ENCODE measurements at regions not wholly inside any gene's neighbourhood (a gene's known extent, or its start where the extent isn't known, plus 50 kb on each side); places are given as distances from the start of the nearest gene placed in this dataset.

DNA sequence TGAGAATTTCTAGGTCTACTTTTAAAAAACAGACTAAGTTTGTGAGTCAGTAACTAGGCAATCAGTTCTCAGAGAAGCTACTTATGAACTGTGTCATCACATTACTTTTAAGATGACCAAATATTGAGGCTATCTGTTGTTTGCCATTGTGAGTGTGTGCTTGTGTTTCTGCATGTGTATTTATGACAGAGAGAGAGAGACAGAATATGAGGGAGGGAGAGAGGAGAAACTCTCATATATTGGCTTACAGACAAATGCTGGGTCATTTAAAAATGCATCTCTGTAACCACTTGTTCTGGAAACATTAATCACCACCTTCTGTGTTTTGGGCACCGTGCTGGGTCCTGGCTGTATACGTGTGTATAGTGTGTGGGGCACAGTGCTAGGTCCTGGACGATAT lies 161.5 kb upstream of the FRMD6 start:
- no peak for DNase-seq (ENCODE audit: extremely low spot score)
- Histone ChIP-seq H3K4me1 (ENCODE audit: insufficient read depth) (no peaks in the 10 kb centered on the region), H3K27ac (ENCODE audit: low read depth) (no peak overlapping the region), H3K36me3 (ENCODE audit: insufficient read depth) (no peaks in the 10 kb centered on the region), H3K4me3 (ENCODE audit: low read depth, low read length) (peak overlapping the region; percentile 15)
- WGBS: 52% methylated on average over 3 of the region's 3 CpGs

DNA sequence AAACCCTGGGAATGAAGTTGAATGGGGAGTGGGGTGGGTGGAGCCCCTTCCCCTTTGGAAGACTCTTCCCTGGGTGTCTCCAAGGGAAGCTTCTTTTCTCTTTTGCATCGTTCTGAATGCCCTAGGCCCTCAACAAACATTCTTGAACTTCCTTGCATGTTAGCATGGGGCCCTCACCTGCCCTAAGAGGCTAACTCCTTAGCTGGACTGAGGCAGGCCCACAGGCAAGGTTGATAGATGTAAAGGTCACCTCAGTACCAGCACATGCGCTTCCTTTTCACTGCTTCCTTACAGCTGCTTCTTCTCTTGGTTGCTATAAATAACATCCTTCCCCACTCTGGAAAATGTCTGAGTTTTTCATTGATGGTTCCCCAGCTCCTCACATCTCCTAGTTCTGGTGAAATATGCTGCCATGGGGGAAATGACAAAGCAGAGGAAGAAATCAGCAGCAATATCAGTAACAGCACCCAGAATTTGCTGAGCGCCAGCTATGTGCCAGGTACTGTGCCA lies 160.6 kb upstream of the FRMD6 start:
- H3K27ac ChIP-seq (ENCODE audit: low read depth): peak overlapping the region; percentile 54
- no peak overlapping the region for H3K4me3 ChIP-seq (ENCODE audit: low read depth, low read length)
- WGBS: 65% methylated on average over 3 of the region's 3 CpGs
- no peaks in the 10 kb centered on the region for H3K4me1 ChIP-seq (ENCODE audit: insufficient read depth)
- H3K36me3 ChIP-seq (ENCODE audit: insufficient read depth): no peaks in the 10 kb centered on the region
- DNase-seq (ENCODE audit: extremely low spot score): no peak

DNA sequence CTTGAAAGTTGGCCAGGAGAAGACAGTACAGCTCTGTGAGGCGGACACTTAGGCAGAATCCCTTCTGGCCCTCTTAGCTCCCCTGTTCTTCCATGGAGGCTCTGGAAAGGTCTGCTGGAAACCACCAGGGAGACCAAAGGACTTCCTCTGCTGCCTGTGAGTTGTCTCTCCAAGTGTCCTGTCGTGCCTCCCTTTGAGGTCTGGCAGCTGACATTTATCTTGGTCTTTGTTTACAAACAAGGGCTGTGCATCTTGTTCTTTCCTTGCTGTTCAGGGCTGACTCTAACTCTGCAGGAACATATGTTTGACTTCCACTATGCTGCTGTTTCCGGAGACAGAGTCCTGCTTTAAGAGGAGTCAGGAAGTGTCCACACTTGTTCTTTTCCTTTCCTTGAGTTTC lies 159.9 kb upstream of the FRMD6 start:
- no peaks in the 10 kb centered on the region for H3K4me1 ChIP-seq (ENCODE audit: insufficient read depth)
- 60% methylated on average over 3 of the region's 3 CpGs for WGBS
- H3K4me3 ChIP-seq (ENCODE audit: low read depth, low read length): no peak overlapping the region
- DNase-seq (ENCODE audit: extremely low spot score): no peak
- no peak overlapping the region for H3K27ac ChIP-seq (ENCODE audit: low read depth)
- H3K36me3 ChIP-seq (ENCODE audit: insufficient read depth): no peaks in the 10 kb centered on the region

DNA sequence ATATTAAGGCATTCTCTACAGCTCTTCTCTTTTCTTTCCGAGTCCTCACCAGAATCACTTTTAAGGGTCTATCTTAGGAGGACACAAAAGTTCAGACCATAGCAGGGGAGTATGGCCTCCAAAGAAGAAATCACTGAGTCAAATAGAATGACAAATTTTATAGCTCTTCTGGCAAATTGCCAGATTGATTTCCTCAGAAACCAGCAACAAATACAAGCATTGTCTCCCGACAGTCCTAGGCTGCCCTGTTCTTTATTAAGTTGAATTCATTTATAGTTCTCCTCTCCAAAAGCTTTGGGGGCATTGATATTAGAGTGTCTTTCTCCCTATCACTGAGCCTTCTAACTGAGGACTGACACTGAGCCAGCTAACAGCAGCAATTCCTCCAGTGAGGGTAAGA lies 156.4 kb upstream of the FRMD6 start:
- no peaks in the 10 kb centered on the region for H3K36me3 ChIP-seq (ENCODE audit: insufficient read depth)
- no peaks in the 10 kb centered on the region for H3K4me1 ChIP-seq (ENCODE audit: insufficient read depth)
- no peak overlapping the region for H3K4me3 ChIP-seq (ENCODE audit: low read depth, low read length)
- no peak for DNase-seq (ENCODE audit: extremely low spot score)
- 84% methylated on average over 2 of the region's 2 CpGs for WGBS
- H3K27ac ChIP-seq (ENCODE audit: low read depth): no peak overlapping the region

DNA sequence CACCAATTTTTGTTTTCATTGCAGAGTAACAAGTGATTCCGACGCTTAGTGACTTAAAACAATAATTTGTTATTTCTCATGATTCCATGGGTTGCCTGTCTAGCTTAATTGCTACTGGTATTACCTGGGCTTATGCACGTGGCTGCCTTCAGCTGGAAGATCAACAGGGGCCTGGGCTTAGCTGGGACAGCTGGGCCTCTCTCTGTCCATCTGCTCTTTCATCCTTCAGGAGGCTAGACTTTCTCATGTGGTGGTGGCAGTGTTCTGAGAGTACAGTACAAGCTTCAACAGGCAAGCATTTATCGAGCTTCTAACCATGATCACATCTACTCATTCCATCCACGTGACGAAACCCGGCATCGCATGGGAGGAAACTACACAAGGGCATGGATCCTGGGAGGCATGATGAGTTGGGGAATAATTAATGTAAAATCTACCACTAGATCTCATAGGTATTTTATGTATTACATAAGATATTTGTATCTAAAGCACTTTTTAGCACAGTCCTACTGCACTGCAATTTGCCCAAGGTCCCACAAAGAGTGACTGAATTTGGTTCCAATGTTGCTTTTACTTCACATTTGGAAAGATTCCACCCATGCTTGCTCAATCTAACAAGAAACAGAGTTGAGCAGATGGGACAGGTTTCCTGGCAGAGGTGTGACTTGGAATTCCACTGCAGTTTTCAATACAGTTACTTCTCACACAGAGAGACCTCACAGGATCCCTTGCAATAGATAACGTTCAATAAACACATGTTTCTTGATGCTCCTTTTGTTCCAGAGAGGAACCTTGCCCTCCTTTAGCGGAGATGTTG lies 153.1 kb upstream of the FRMD6 start:
- Histone ChIP-seq H3K36me3 (ENCODE audit: insufficient read depth) (peaks cover 1% of the 10 kb centered on the region), H3K4me1 (ENCODE audit: insufficient read depth) (no peaks in the 10 kb centered on the region), H3K27ac (ENCODE audit: low read depth) (no peak overlapping the region), H3K4me3 (ENCODE audit: low read depth, low read length) (no peak overlapping the region)
- WGBS: 87% methylated on average over 10 of the region's 10 CpGs
- DNase-seq (ENCODE audit: extremely low spot score): no peak

DNA sequence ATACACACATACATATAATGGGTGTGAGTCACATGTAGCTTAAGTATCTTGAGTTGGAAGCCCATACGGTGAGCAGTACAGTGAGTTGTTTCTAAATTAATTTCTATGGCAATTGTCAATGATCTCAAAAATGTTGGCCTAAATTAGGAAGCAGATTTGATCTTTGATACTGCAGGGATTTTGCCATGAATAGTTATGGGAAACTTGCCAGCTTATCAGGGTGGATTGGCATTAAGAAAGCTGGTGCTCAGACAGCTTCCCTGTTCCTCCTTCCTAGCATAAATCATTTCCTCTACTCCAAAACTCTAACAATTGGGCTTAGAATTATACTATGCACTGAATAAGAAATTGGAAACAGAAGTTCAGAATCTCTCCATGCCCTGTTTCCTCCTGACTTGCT lies 150.9 kb upstream of the FRMD6 start:
- WGBS: 72% methylated on average over 1 of the region's 1 CpG
- DNase-seq (ENCODE audit: extremely low spot score): no peak
- H3K36me3 ChIP-seq (ENCODE audit: insufficient read depth): peaks cover 1% of the 10 kb centered on the region
- no peaks in the 10 kb centered on the region for H3K4me1 ChIP-seq (ENCODE audit: insufficient read depth)
- H3K27ac ChIP-seq (ENCODE audit: low read depth): no peak overlapping the region
- no peak overlapping the region for H3K4me3 ChIP-seq (ENCODE audit: low read depth, low read length)

DNA sequence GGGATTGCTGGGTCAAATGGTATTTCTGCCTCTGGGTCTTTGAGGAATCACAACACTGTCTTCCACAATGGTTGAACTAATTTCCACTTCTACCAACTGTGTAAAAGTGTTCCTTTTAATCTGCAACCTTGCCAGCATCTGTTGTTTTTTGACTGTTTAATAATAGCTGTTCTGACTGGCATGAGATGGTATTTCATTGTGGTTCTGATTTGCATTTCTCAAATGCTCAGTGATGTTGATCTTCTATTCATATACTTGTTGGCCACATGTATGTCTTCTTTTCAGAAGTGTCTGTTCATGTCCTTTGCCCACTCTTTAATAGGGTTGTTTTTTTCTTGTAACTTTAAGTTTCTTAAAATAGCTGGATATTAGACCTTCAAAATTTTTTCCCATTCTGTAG lies 150.0 kb upstream of the FRMD6 start:
- Histone ChIP-seq H3K4me1 (ENCODE audit: insufficient read depth) (no peaks in the 10 kb centered on the region), H3K4me3 (ENCODE audit: low read depth, low read length) (no peak overlapping the region), H3K36me3 (ENCODE audit: insufficient read depth) (peaks cover 1% of the 10 kb centered on the region), H3K27ac (ENCODE audit: low read depth) (no peak overlapping the region)
- no peak for DNase-seq (ENCODE audit: extremely low spot score)

DNA sequence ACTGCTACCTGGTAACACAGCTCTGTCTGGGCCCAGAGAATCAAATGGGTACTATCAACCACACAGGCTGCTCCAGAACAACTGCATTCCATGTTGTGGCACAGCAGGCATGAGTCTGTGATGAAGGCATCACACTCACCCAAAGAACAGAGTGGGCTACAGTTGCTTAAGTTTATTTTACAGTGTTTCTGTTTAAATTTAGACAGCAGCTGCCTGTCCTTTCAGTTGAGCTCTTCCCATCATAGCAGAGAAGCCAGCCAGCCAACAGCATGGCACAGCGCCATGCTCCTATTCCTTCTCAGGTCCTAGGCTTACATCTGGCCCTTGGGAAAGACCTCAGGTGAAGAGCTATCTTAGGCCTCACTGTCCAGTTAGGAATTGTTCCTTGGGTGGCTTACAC lies 147.0 kb upstream of the FRMD6 start:
- WGBS: 91% methylated on average over 1 of the region's 1 CpG
- peaks cover 1% of the 10 kb centered on the region for H3K36me3 ChIP-seq (ENCODE audit: insufficient read depth)
- H3K4me1 ChIP-seq (ENCODE audit: insufficient read depth): no peaks in the 10 kb centered on the region
- no peak overlapping the region for H3K4me3 ChIP-seq (ENCODE audit: low read depth, low read length)
- no peak for DNase-seq (ENCODE audit: extremely low spot score)
- H3K27ac ChIP-seq (ENCODE audit: low read depth): no peak overlapping the region

DNA sequence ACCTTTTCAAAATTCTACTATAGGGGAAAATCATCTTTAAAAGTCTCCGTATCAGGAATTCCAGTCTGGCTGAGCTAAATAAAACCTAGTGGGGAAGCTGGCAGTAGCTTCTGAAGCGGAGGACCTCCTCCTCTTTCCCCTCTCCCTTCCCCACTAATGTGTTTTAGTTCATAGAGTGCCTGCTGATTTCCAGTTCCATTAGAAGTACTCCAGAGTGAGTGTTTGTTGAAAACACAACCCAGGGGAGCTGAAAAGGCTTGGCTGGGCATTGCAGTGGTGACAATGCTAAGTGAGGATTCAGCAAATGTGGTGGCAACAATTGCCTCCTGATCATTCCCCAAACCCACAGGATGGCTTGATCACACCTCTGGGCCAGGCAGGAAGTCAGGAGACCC lies 144.2 kb upstream of the FRMD6 start:
- Histone ChIP-seq H3K27ac (ENCODE audit: low read depth) (peak overlapping the region; percentile 31), H3K4me3 (ENCODE audit: low read depth, low read length) (no peak overlapping the region), H3K36me3 (ENCODE audit: insufficient read depth) (no peaks in the 10 kb centered on the region), H3K4me1 (ENCODE audit: insufficient read depth) (no peaks in the 10 kb centered on the region)
- WGBS: 43% methylated on average over 2 of the region's 2 CpGs
- DNase-seq (ENCODE audit: extremely low spot score): no peak

DNA sequence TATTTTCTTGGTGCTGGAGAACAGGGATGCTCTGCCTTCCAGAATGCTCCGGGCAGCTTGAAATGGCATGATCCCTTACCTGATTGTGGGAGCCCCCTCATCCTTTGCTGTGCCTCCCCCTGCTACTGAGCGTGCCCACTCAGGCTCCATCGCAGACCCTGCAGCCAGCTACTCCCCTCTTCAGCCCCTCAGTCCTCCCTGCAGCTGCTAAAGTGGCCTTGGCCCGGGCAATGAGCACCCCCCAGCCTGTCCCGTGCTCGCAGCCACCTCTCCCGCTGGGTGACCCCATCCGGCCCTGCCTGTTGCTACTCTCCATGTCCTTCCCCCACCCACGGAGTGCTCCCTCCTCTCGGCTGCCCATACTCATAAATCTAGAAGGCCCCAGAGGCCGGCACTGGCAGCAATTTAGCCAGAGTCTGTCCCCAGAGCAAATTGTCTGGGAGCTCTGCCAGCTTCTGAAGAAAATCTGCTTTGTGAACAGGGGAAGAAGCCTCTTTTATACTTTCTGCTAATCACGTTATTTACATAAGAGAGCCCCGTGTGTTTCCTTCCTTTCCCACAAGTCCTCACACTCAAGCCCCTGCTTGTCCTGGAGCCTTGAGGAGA lies 143.7 kb upstream of the FRMD6 start:
- DNase-seq (ENCODE audit: extremely low spot score): peak; percentile 85
- Histone ChIP-seq H3K4me3 (ENCODE audit: low read depth, low read length) (no peak overlapping the region), H3K4me1 (ENCODE audit: insufficient read depth) (no peaks in the 10 kb centered on the region), H3K27ac (ENCODE audit: low read depth) (peak overlapping the region; percentile 31), H3K36me3 (ENCODE audit: insufficient read depth) (no peaks in the 10 kb centered on the region)
- 19% methylated on average over 13 of the region's 13 CpGs for WGBS

DNA sequence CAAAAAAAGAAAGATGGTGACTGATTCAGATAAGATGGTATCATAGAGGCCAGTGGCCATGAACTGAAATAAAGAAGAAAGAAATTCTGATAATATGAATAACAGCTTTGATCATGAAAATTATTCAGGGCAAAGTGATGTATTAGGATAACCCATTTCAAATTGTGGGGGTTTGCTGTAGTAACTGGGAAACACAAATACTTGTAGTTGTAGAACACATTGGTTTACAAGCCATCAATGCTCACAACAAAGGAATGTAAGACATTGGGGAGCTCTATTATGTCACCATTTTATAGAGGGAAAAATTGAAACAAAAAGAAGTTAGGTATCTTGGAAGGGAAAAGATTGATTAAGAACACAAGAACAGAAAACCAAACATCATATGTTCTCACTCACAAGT lies 140.4 kb upstream of the FRMD6 start:
- Histone ChIP-seq H3K4me1 (ENCODE audit: insufficient read depth) (no peaks in the 10 kb centered on the region), H3K36me3 (ENCODE audit: insufficient read depth) (no peaks in the 10 kb centered on the region), H3K27ac (ENCODE audit: low read depth) (no peak overlapping the region), H3K4me3 (ENCODE audit: low read depth, low read length) (no peak overlapping the region)
- no peak for DNase-seq (ENCODE audit: extremely low spot score)

DNA sequence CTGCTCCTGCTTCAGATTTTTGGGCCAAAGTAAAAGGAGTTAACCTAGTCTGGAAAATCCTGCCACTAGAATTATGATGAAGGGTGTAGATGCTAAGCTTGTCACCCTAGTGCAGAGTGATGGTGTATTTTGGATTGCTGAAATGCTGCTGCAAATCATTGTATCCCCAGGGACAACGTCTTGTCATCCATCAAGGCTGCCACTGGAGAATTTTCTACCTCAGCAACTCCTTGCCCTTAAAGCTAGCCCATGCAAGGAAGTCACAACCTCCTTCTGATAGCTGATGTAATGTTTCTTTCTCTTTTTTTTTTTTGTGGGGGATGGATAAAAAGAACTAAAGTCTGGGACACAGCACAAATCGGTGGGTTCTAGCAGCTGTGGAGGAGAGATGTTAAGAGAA lies 139.4 kb upstream of the FRMD6 start:
- Histone ChIP-seq H3K27ac (ENCODE audit: low read depth) (no peak overlapping the region), H3K36me3 (ENCODE audit: insufficient read depth) (no peaks in the 10 kb centered on the region), H3K4me1 (ENCODE audit: insufficient read depth) (no peaks in the 10 kb centered on the region), H3K4me3 (ENCODE audit: low read depth, low read length) (no peak overlapping the region)
- 68% methylated on average over 2 of the region's 2 CpGs for WGBS
- no peak for DNase-seq (ENCODE audit: extremely low spot score)

DNA sequence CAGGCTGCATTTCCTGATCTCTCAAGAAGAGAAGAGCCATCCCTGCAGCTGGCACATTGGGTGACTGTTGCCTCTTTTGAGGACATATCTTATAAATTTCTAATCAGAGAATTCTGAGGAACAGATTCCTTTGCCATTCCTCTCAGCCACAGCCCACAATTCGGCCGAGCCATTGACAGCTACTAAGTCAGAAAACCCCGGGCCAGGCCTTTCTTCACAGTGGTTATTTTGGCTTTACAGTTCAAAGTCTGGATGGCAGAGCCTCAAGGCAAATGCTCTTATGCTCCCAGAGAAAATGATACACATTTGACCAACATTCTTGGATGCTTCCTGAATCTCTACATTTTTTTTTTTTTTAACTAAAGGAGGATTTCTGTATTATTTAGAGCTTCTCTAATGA lies 138.4 kb upstream of the FRMD6 start:
- DNase-seq (ENCODE audit: extremely low spot score): no peak
- Histone ChIP-seq H3K36me3 (ENCODE audit: insufficient read depth) (no peaks in the 10 kb centered on the region), H3K27ac (ENCODE audit: low read depth) (no peak overlapping the region), H3K4me3 (ENCODE audit: low read depth, low read length) (no peak overlapping the region), H3K4me1 (ENCODE audit: insufficient read depth) (no peaks in the 10 kb centered on the region)
- WGBS: 92% methylated on average over 3 of the region's 3 CpGs

DNA sequence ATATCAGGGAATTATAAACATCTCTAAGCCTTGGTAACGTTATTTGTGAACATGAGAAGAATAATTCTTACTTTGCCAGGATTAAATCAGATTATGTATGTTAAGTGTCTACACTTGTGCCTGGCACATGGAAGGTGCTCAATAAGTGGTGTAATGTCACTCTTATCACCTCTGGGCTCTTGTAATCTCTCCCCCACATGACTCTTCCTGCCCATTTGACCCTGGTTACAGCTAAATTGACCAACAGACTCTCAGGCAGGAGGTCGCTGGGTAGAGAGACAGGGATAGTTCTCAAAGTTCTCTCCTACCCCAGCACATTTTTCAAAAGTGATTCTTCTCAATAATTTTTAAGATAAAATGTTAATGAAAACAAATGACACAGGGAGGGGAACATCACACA lies 137.8 kb upstream of the FRMD6 start:
- WGBS: 78% methylated on average over 2 of the region's 2 CpGs
- Histone ChIP-seq H3K4me1 (ENCODE audit: insufficient read depth) (no peaks in the 10 kb centered on the region), H3K36me3 (ENCODE audit: insufficient read depth) (no peaks in the 10 kb centered on the region), H3K4me3 (ENCODE audit: low read depth, low read length) (no peak overlapping the region), H3K27ac (ENCODE audit: low read depth) (no peak overlapping the region)
- DNase-seq (ENCODE audit: extremely low spot score): no peak

Data from urinary bladder (tissue), 3 donors.